ENCODE measurements at regions not wholly inside any gene's neighbourhood (a gene's known extent, or its start where the extent isn't known, plus 50 kb on each side); places are given as distances from the start of the nearest gene placed in this dataset.

DNA sequence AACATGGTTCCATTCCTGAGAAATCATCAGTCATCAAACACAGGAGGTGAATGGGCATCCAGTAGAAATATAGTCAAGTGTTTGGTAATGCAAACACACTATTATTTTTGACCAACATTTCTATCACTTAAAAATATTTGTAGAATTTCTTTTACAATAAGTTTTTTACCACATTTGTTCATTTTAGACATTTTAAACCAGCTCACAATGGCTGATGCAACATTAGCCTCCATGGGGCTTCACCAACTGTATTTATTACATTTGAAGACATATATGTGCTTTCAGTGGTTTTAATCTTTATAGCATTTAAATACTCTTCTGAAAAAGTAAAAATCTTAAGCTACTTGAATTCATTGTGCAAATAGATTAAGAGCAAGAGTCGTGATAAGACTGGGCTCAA lies 1201.4 kb upstream of the TMEM132C start:
- no peak for TF ChIP-seq CTCF (IDR thresholded peaks at IDR 0.05)
- TF ChIP-seq POLR2A (IDR thresholded peaks at IDR 0.05) = no peak
- H3K27ac ChIP-seq = no peak overlapping the region
- H3K4me3 ChIP-seq = no peak overlapping the region
- no peaks in the 10 kb centered on the region for H3K4me1 ChIP-seq
- intact Hi-C loops (cut with DNase I) = no loop called here
- WGBS, 2 donors = 47 to 67% methylated on average over 1 of the region's 1 CpG
- peaks cover 0 to 5% (median 0%) of the 10 kb centered on the region in 4 donors for H3K27me3 ChIP-seq
- no peaks in the 10 kb centered on the region for H3K36me3 ChIP-seq
- no peak for DNase-seq
- no peaks in the 10 kb centered on the region for H3K9me3 ChIP-seq

DNA sequence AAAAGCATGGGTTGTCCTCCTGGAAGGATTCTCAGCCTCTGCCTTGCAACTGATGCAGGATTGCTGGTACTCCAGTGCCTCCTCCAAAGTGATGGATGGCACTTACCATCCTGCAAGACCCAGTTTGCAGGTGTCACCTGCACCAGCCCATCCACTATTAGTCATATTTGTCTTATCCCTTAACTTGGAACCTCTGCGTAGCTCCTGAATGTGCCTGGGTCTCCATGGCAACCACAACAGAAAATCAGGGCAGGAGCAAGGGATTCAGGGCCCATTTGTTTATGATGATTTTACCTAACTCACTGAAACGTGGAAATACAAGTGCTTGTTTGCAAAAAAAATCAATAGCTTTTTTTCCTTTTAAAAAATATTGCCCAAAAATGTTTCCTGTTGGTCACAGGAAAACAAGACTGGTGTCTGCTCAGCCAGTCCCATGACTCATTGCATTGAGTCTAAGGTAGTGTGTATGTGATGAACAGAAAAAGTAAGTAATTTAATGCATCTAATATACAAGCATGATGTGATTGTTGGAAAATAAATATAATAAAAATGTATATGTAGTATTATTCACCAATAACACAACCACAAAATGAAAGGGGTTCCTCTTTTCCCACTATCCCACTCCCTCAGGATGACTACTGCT lies 1196.3 kb upstream of the TMEM132C start:
- Histone ChIP-seq H3K27me3 (peaks cover 0 to 5% (median 0%) of the 10 kb centered on the region in 4 donors), H3K36me3 (no peaks in the 10 kb centered on the region), H3K27ac (no peak overlapping the region), H3K4me3 (no peak overlapping the region), H3K9me3 (no peaks in the 10 kb centered on the region), H3K4me1 (no peaks in the 10 kb centered on the region)
- DNase-seq = no peak
- TF ChIP-seq POLR2A (IDR thresholded peaks at IDR 0.05) = no peak
- TF ChIP-seq CTCF (IDR thresholded peaks at IDR 0.05) = no peak
- WGBS, 2 donors = 10 to 28% methylated on average over 2 of the region's 2 CpGs
- intact Hi-C loops (cut with DNase I) = no loop called here

DNA sequence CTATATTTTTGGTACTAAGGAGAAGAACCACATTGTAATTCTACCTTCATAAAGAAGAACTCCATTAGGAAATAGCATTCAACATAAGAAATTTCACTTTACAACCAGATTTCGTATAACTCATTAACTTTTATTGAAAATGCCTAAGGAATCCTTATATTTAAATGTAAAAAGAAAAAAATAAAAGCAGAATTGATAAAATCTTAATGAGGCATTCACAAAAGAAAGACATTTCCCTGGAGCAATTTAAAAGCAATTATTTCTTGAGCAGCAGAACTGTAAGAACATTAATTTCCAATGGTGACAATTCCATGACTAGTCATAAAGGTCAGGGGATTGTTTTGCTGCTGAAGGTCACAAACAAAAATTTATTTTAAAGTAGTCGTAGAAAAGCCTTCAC lies 1192.8 kb upstream of the TMEM132C start:
- no peak overlapping the region for H3K4me3 ChIP-seq
- TF ChIP-seq CTCF (IDR thresholded peaks at IDR 0.05) (no peak), POLR2A (IDR thresholded peaks at IDR 0.05) (no peak)
- peaks cover 0 to 13% (median 0%) of the 10 kb centered on the region in 4 donors for H3K27me3 ChIP-seq
- WGBS, 2 donors = 60 to 75% methylated on average over 2 of the region's 2 CpGs
- no peak overlapping the region for H3K27ac ChIP-seq
- H3K9me3 ChIP-seq = no peaks in the 10 kb centered on the region
- H3K4me1 ChIP-seq = no peaks in the 10 kb centered on the region
- no peaks in the 10 kb centered on the region for H3K36me3 ChIP-seq
- DNase-seq = no peak
- intact Hi-C loops (cut with DNase I) = no loop called here

GRCh38 chr12:127075981-127076380 lies 1191.0 kb upstream of the TMEM132C start:
- Histone ChIP-seq H3K9me3 (no peaks in the 10 kb centered on the region), H3K27ac (no peak overlapping the region), H3K4me1 (no peaks in the 10 kb centered on the region), H3K27me3 (peaks cover 0 to 15% (median 0%) of the 10 kb centered on the region in 4 donors), H3K36me3 (no peaks in the 10 kb centered on the region), H3K4me3 (no peak overlapping the region)
- DNase-seq = no peak
- intact Hi-C loops (cut with DNase I) = no loop called here
- TF ChIP-seq CTCF (IDR thresholded peaks at IDR 0.05) (no peak), POLR2A (IDR thresholded peaks at IDR 0.05) (no peak)
- WGBS, 2 donors = 83 to 95% methylated on average over 4 of the region's 4 CpGs

GRCh38 chr12:127077262-127078045 lies 1189.5 kb upstream of the TMEM132C start:
- no peaks in the 10 kb centered on the region for H3K36me3 ChIP-seq
- H3K4me1 ChIP-seq = no peaks in the 10 kb centered on the region
- no peak overlapping the region for H3K27ac ChIP-seq
- intact Hi-C loops (cut with DNase I) = no loop called here
- DNase-seq = no peak
- peaks cover 0 to 15% (median 0%) of the 10 kb centered on the region in 4 donors for H3K27me3 ChIP-seq
- WGBS, 2 donors = 63 to 71% methylated on average over 4 to 5 of the region's 5 CpGs
- TF ChIP-seq CTCF (IDR thresholded peaks at IDR 0.05) (no peak), POLR2A (IDR thresholded peaks at IDR 0.05) (no peak)
- H3K4me3 ChIP-seq = no peak overlapping the region
- H3K9me3 ChIP-seq = no peaks in the 10 kb centered on the region
